Calu3 (cell line): ENCODE measurements at regions not wholly inside any gene's neighbourhood (a gene's known extent, or its start where the extent isn't known, plus 50 kb on each side); places are given as distances from the start of the nearest gene placed in this dataset.

Source experiments
- BruUV-seq: library from RNA; stranded (reverse); fragments of 400-500 nt; replicated peaks from 2 replicates; lab custom pipeline; 2021; lab: Mats Ljungman, UMichigan
- CTCF ChIA-PET: fragments of 300-600 bp; sonication (Branson Sonifier 250); formaldehyde crosslinking; loops from one replicate; lab custom pipeline; 2022; ENCODE audit warnings: antibody characterized with exemption; lab: Charles Lee
- DNase-seq: peaks from one replicate; pipeline ENCODE4 v3.0.0; 2022
- H3K27ac Mint-ChIP-seq: one replicate; pipeline ENCODE4 v1.8.0; 2022; ENCODE audit warnings: mixed read lengths; ENCODE audit not compliant: unreplicated experiment
- H3K27me3 Mint-ChIP-seq: one replicate; pipeline ENCODE4 v1.8.0; 2022; ENCODE audit warnings: mixed read lengths; ENCODE audit not compliant: unreplicated experiment
- H3K36me3 Mint-ChIP-seq: one replicate; pipeline ENCODE4 v1.8.0; 2022; ENCODE audit warnings: mild to moderate bottlenecking, moderate library complexity, mixed read lengths; ENCODE audit not compliant: insufficient read depth, unreplicated experiment
- H3K4me1 Mint-ChIP-seq: one replicate; pipeline ENCODE4 v1.8.0; 2022; ENCODE audit warnings: mild to moderate bottlenecking, low read depth, mixed read lengths; ENCODE audit not compliant: unreplicated experiment
- H3K4me3 Mint-ChIP-seq: one replicate; pipeline ENCODE4 v1.8.0; 2022; ENCODE audit warnings: mild to moderate bottlenecking, low read depth, moderate library complexity, mixed read lengths; ENCODE audit not compliant: unreplicated experiment
- H3K9me3 Mint-ChIP-seq: one replicate; pipeline ENCODE4 v1.8.0; 2022; ENCODE audit warnings: low read depth, mixed read lengths; ENCODE audit not compliant: unreplicated experiment
- CTCF ChIP-seq: fragments of 200-600 bp; IDR thresholded peaks from one replicate; pipeline ENCODE4 v1.8.0; 2022; ENCODE audit warnings: antibody characterized with exemption; ENCODE audit not compliant: unreplicated experiment
- intact Hi-C: fragments of 100-400 bp; cut with micrococcal nuclease; formaldehyde crosslinking; loops from one replicate; pipeline ENCODE4 v1.10.0; 2022; ENCODE audit not compliant: unreplicated experiment

DNA sequence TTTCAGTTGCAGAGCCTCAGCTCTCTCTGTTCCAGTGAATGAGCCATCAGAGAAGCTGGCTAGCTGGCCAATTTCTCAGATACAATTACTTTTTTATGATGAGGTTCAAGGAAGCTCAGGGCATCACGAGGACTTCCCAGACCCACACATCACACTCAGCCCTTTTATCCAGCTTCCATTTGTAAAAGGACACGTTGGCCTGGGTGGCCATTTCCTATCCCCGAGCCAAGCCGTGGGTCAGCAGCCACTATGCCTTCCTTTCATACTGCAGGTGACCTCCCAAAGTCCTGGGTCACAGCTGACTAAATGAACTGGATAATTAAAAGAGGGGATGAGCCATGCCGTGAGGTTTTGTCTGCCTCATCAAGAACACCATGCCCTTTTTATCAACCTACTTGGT is 236.9 kb upstream of the PPARGC1A start:
- no peak overlapping the region for H3K27ac Mint-ChIP-seq
- no peak overlapping the region for H3K4me3 Mint-ChIP-seq
- H3K9me3 Mint-ChIP-seq: no peaks in the 10 kb centered on the region
- intact Hi-C loops: no loop called here
- BruUV-seq: no TSS peak
- H3K4me1 Mint-ChIP-seq: no peaks in the 10 kb centered on the region
- no peak for TF ChIP-seq CTCF
- peaks cover 41% of the 10 kb centered on the region for H3K27me3 Mint-ChIP-seq
- CTCF ChIA-PET: no interaction called here
- no peak for DNase-seq
- H3K36me3 Mint-ChIP-seq: no peaks in the 10 kb centered on the region

DNA sequence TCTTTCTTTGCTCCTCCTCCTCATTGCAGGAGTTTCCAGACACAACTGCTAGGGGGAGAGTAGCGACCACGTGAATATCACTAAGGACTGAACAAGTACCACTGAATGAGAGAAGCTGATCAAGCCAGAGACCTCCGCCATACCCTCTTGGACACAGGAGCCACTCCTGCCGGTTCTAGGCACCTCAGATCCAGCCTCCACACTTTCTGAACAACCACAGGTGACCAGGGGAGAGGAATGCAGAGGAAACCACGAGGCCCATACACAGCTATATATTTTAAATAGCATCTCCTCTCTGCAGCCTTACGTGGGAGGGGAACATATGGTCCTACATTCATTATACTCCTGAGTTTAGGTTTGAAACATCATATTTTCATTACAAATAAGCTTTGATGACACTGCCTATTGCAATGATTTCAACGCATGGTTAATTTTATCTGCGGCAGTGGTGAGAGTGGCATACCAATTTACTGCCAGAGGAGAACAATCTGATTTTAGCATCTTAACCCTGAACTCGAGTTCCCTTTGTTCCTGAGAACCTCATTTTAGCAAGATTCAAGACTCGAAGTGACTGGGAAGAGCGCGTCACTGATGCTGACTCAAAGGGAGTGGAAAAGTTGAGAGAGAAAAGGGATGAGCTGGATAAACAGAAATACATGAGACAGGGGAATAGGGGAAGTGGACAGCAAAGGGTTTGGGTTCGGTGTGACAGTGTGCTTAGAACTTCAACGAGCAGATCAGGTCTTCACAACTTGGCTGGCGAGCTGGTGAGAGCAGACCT is 231.7 kb upstream of the PPARGC1A start:
- H3K9me3 Mint-ChIP-seq: no peaks in the 10 kb centered on the region
- no TSS peak for BruUV-seq
- no peak for TF ChIP-seq CTCF
- intact Hi-C loops: no loop called here
- CTCF ChIA-PET: no interaction called here
- H3K27me3 Mint-ChIP-seq: peaks cover 45% of the 10 kb centered on the region
- no peak overlapping the region for H3K27ac Mint-ChIP-seq
- H3K4me1 Mint-ChIP-seq: no peaks in the 10 kb centered on the region
- no peaks in the 10 kb centered on the region for H3K36me3 Mint-ChIP-seq
- no peak for DNase-seq
- H3K4me3 Mint-ChIP-seq: no peak overlapping the region

GRCh38 chr4:24117975-24118374 is 228.1 kb upstream of the PPARGC1A start:
- intact Hi-C loops: no loop called here
- no peak for TF ChIP-seq CTCF
- no peaks in the 10 kb centered on the region for H3K9me3 Mint-ChIP-seq
- H3K27me3 Mint-ChIP-seq: peaks cover 16% of the 10 kb centered on the region
- H3K4me3 Mint-ChIP-seq: no peak overlapping the region
- no peak overlapping the region for H3K27ac Mint-ChIP-seq
- no peak for DNase-seq
- no TSS peak for BruUV-seq
- CTCF ChIA-PET: no interaction called here
- H3K36me3 Mint-ChIP-seq: no peaks in the 10 kb centered on the region
- no peaks in the 10 kb centered on the region for H3K4me1 Mint-ChIP-seq

DNA sequence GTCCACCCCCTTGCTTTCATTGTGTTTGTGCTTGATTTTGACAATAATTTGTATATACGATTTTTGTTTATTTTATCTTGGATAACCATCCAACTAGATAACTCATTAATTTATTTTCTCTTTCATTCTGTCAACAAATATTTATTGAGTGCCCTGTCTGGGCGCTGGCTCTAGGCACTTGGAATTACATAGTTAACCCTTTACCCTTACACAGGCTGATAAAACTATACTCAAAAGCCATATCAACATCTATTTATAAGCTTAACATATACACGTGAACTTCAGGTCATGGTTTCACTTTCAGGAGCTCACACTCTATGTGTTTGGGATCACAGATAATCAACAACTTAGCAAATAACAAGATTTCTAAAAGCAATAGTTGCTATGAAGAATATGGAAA is 226.3 kb upstream of the PPARGC1A start:
- CTCF ChIA-PET: no interaction called here
- intact Hi-C loops: no loop called here
- no peaks in the 10 kb centered on the region for H3K4me1 Mint-ChIP-seq
- no peak for TF ChIP-seq CTCF
- no peak overlapping the region for H3K4me3 Mint-ChIP-seq
- H3K36me3 Mint-ChIP-seq: no peaks in the 10 kb centered on the region
- H3K9me3 Mint-ChIP-seq: no peaks in the 10 kb centered on the region
- no peaks in the 10 kb centered on the region for H3K27me3 Mint-ChIP-seq
- DNase-seq: no peak
- no peak overlapping the region for H3K27ac Mint-ChIP-seq
- BruUV-seq: no TSS peak
